ENCODE measurements at regions not wholly inside any gene's neighbourhood (a gene's known extent, or its start where the extent isn't known, plus 50 kb on each side); places are given as distances from the start of the nearest gene placed in this dataset.

DNA sequence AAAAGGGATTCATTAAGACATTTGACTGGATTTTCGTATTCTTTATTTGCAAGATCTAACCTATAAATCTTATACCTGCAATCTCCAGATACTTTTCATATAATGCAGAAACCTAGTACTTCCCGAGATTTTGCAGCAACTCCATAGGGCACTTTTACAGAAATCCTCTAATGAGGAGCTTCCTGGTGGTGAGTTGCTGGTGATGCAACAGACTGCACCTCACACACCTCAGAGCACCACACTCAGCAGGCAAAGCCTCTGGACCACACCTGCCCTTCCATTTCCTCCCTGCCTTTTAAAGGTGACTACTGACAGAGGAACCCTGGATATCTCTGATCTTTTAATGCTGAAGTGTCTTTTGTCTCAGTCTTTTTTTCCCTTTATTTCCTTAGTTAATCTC, 289.4 kb downstream of the TRAM1L1 start:
- TF ChIP-seq, protein P1, sequence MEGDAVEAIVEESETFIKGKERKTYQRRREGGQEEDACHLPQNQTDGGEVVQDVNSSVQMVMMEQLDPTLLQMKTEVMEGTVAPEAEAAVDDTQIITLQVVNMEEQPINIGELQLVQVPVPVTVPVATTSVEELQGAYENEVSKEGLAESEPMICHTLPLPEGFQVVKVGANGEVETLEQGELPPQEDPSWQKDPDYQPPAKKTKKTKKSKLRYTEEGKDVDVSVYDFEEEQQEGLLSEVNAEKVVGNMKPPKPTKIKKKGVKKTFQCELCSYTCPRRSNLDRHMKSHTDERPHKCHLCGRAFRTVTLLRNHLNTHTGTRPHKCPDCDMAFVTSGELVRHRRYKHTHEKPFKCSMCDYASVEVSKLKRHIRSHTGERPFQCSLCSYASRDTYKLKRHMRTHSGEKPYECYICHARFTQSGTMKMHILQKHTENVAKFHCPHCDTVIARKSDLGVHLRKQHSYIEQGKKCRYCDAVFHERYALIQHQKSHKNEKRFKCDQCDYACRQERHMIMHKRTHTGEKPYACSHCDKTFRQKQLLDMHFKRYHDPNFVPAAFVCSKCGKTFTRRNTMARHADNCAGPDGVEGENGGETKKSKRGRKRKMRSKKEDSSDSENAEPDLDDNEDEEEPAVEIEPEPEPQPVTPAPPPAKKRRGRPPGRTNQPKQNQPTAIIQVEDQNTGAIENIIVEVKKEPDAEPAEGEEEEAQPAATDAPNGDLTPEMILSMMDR (conservative IDR thresholded peaks at IDR 0.05; ENCODE audit: low read length), result no peak
- no peak for TF ChIP-seq EZH2phosphoT487 (IDR thresholded peaks at IDR 0.05; ENCODE audit: borderline replicate concordance)
